ENCODE measurements at regions not wholly inside any gene's neighbourhood (a gene's known extent, or its start where the extent isn't known, plus 50 kb on each side); places are given as distances from the start of the nearest gene placed in this dataset.

DNA sequence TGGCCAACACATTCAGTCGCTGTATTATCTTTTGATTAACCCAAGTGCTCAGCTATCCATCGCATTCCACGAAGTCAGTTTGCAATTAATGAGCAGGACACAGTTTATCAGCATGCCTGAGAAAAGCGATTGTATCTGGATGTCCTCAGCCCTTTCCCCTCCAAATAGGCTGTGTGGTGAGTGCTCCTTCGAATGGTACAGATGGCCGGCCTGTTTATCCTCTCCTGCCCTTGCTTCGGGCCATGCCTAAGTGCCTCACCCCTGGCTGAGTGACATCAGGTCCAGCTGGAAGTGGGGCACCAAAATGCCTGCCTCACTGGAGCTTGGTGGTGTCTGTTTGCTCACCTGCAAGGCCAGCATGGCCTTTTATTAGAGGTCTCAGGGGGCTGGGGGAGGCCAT lies 317.3 kb downstream of the GADD45G start:
- no peaks in the 10 kb centered on the region for H3K36me3 ChIP-seq (replicated peaks)
- no peak overlapping the region for H3K27ac ChIP-seq
- TF ChIP-seq, protein P1, sequence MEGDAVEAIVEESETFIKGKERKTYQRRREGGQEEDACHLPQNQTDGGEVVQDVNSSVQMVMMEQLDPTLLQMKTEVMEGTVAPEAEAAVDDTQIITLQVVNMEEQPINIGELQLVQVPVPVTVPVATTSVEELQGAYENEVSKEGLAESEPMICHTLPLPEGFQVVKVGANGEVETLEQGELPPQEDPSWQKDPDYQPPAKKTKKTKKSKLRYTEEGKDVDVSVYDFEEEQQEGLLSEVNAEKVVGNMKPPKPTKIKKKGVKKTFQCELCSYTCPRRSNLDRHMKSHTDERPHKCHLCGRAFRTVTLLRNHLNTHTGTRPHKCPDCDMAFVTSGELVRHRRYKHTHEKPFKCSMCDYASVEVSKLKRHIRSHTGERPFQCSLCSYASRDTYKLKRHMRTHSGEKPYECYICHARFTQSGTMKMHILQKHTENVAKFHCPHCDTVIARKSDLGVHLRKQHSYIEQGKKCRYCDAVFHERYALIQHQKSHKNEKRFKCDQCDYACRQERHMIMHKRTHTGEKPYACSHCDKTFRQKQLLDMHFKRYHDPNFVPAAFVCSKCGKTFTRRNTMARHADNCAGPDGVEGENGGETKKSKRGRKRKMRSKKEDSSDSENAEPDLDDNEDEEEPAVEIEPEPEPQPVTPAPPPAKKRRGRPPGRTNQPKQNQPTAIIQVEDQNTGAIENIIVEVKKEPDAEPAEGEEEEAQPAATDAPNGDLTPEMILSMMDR (IDR thresholded peaks at IDR 0.05; ENCODE audit: low read depth, low read length, missing control alignments), result no peak
- in situ Hi-C loops (cut with HindIII; ENCODE audit: low pct_ligation_motif_present, low sequenced_read_pairs), result no loop called here
- no peak overlapping the region for H3K4me3 ChIP-seq (ENCODE audit: low read depth, low read length)
- no peak for DNase-seq
- no peaks in the 10 kb centered on the region for H3K27me3 ChIP-seq (replicated peaks)

DNA sequence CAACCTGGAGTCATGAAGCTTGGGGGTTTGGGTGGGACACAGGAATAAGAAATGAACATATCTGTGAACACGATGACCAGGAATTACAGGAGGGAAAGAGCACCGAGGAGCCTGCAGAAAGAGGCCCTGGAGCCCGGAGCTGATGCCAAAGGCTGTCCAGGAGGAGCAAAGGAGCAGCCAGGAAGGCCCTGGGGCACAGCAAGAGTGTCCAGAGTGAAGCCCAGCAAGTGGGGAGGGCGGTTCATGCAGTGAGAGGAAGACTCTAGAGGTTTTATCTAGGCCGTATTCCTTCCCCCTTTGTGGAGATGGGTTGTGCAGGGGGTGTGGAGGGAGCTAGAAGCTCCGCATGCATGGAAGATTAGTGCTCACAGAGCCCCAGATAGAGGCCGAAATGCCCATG lies 318.4 kb downstream of the GADD45G start:
- H3K27ac ChIP-seq, result no peak overlapping the region
- TF ChIP-seq, protein P1 (IDR thresholded peaks at IDR 0.05; ENCODE audit: low read depth, low read length, missing control alignments), result no peak
- in situ Hi-C loops (cut with HindIII; ENCODE audit: low pct_ligation_motif_present, low sequenced_read_pairs), result no loop called here
- no peaks in the 10 kb centered on the region for H3K27me3 ChIP-seq (replicated peaks)
- no peaks in the 10 kb centered on the region for H3K36me3 ChIP-seq (replicated peaks)
- H3K4me3 ChIP-seq (ENCODE audit: low read depth, low read length), result no peak overlapping the region
- no peak for DNase-seq

DNA sequence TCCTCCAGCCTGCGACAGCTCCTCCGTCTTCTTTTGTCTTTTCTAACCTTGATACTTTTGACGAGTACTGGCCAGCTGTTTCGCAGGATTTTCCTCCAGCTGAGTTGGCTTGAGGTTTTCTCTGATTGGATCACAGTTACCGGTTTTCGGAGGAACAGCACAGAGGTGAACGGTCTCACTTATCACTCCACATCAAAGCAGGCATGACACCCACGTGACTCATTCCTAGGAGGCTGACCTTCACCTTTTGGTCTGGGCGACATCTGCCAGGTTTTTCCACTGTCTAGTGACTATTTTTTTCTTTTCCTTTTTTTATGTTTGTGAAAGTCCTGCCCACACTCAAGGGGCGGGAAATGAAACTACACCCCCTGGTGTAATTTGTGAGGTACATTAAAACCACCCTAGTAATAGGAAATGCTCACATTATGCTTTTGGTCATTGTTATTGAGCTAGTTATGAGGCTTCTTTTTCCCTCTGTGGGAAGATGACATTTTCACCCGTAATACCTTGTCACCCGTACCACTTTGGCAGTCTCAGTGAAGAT lies 319.2 kb downstream of the GADD45G start:
- Histone ChIP-seq H3K4me3 (ENCODE audit: low read depth, low read length) (no peak overlapping the region), H3K36me3 (replicated peaks) (no peaks in the 10 kb centered on the region), H3K27me3 (replicated peaks) (no peaks in the 10 kb centered on the region), H3K27ac (no peak overlapping the region)
- TF ChIP-seq, protein P1 (IDR thresholded peaks at IDR 0.05; ENCODE audit: low read depth, low read length, missing control alignments), result no peak
- DNase-seq, result no peak
- in situ Hi-C loops (cut with HindIII; ENCODE audit: low pct_ligation_motif_present, low sequenced_read_pairs), result no loop called here

DNA sequence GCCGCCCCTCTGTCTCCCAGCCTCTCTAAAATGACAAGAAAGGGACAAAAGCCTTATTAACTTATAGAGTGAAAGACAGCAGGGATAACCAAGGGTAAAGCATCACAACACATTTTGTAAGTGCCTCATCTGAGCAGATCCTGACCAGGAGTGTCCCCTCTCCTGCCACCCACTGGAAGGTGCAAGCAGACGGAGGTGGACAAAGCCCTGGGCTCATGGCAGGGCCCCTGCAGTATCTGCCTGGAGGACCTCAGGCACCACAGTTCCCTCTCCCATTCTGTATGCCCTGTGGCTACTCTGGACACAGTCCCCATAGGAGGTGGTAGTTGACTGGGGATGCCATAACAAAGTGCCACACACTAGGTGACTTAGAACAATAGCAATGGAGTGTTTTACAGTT lies 319.8 kb downstream of the GADD45G start:
- in situ Hi-C loops (cut with HindIII; ENCODE audit: low pct_ligation_motif_present, low sequenced_read_pairs), result no loop called here

DNA sequence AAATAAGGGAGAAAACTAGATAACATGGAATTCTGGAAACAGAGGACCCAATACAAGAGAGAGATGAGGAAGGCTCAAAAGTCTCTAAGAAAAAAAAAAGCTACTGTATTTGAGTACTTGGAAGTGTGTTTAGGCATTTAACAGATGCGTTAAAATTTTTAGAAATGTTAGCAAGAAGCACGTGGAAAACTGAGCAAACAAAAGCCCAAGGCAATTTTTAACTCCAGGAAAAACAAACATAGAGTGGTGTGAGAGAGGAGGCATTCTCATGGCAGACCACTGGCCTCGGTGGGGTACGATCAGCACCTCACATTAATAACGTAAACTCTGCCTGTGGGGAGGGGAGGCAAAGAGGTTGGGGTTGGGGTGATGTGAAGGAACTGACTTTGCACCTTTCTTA lies 321.4 kb downstream of the GADD45G start:
- in situ Hi-C loops (cut with HindIII; ENCODE audit: low pct_ligation_motif_present, low sequenced_read_pairs), result no loop called here
- DNase-seq, result no peak

More for the DNA sequence above, 319.8 kb downstream of the GADD45G start:
- no peaks in the 10 kb centered on the region for H3K36me3 ChIP-seq (replicated peaks)
- no peak overlapping the region for H3K4me3 ChIP-seq (ENCODE audit: low read depth, low read length)
- DNase-seq, result no peak
- no peak overlapping the region for H3K27ac ChIP-seq
- no peaks in the 10 kb centered on the region for H3K27me3 ChIP-seq (replicated peaks)
- TF ChIP-seq, protein P1 (IDR thresholded peaks at IDR 0.05; ENCODE audit: low read depth, low read length, missing control alignments), result no peak

More for the DNA sequence above, 321.4 kb downstream of the GADD45G start:
- Histone ChIP-seq H3K4me3 (ENCODE audit: low read depth, low read length) (no peak overlapping the region), H3K27ac (no peak overlapping the region), H3K36me3 (replicated peaks) (no peaks in the 10 kb centered on the region), H3K27me3 (replicated peaks) (no peaks in the 10 kb centered on the region)
- TF ChIP-seq, protein P1 (IDR thresholded peaks at IDR 0.05; ENCODE audit: low read depth, low read length, missing control alignments), result no peak

Measured in brain microvascular endothelial cell (primary cell).